NCI-H526 (cell line): ENCODE measurements at regions not wholly inside any gene's neighbourhood (a gene's known extent, or its start where the extent isn't known, plus 50 kb on each side); places are given as distances from the start of the nearest gene placed in this dataset.
"Not testable (repeated sequence)": the region's sequence is repeated elsewhere in the genome, so short reads cannot be mapped to it uniquely, and the experiment has no call there.

Experiments used
- DNase-seq, 2 experiments: peaks; one replicate each; lab custom pipeline; 2025; lab: John Stamatoyannopoulos, UW

GRCh38 chr1:70819231-70819630 is 228.4 kb downstream of the PTGER3 start:
- DNase-seq, result no peak

- DNase-seq, result no peak
Measured at GRCh38 chr1:70819785-70820184, 227.8 kb downstream of the PTGER3 start.

GRCh38 chr1:70820396-70820795 is 227.2 kb downstream of the PTGER3 start:
- DNase-seq, result no peak

- DNase-seq, result no peak
Measured at GRCh38 chr1:70820995-70821394, 226.6 kb downstream of the PTGER3 start.

DNA sequence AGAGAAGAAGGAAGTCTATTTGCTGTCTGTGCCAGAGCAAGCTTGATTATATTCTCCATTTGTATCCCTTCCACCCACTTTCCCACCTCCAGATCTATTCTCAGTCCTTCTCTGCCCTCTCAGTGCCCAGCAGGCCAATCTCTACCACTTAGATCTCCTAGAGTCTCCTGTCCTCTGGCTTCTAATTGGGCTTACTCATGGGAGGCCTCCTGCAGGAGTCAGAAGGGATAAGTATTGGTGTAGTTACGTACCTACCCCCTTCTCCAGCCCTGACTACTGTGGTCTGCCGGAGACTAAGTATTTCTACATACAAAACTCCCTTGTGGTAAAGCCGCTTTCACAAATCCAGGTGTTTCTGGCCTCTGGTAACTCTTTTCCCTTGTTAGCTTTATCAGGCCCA is 221.2 kb downstream of the PTGER3 start:
- no peak for DNase-seq

DNA sequence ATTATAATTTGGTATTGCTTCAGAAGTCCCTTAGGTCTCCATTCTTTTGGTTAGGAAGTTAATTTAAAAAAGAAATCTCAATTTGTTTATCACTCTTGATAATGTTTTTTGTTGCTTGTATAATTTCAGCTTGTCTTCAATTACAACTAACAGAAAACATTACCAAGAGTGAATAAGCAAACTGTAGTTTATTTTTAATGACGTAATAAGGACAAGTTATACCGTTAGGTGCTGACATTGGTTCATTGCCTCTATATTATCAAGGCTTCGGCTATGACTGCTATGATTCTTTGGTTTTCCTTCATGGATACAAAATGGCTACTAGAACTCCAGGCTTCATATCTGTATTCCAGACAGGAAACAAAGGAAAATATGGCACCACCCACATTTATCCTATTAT is 220.6 kb downstream of the PTGER3 start:
- no peak for DNase-seq

DNA sequence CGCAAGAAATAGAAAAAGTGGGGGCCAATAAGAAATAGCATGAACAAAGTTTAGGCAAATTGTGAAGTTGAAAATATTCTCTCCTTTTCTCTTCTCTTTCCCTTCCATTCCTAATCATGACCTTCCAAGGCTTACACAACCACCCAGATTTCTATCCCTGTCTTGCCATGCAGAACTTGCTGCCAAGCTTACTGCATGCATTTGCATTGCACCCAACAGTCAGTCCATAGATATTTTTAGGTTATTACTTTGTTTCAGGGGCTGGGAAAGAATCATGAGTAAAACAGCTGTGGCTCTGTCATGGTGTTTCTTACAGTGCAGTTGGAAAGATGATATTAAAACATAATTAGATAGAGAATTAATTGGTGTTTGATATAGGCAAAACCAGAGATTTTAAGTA is 219.4 kb downstream of the PTGER3 start:
- no peak for DNase-seq

DNA sequence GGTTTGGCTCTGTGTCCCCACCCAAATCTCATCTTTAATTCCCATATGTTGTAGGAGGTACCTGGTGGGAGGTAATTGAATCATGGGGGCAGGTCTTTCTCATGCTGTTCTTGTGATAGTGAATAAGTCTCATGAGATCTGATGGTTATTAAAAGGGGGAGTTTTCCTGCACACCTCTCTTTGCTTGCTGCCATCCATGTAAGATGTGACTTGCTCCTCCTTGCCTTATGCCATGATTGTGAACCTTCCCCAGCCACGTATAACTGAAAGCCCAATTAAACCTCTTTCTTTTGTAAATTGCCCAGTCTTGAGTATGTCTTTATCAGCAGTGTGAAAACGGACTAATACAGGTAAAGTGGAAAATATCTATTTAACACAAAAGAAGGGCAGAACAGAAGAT is 213.3 kb downstream of the PTGER3 start:
- DNase-seq, result not testable (repeated sequence)

GRCh38 chr1:70836456-70836855 is 211.2 kb downstream of the PTGER3 start:
- DNase-seq, result no peak

DNA sequence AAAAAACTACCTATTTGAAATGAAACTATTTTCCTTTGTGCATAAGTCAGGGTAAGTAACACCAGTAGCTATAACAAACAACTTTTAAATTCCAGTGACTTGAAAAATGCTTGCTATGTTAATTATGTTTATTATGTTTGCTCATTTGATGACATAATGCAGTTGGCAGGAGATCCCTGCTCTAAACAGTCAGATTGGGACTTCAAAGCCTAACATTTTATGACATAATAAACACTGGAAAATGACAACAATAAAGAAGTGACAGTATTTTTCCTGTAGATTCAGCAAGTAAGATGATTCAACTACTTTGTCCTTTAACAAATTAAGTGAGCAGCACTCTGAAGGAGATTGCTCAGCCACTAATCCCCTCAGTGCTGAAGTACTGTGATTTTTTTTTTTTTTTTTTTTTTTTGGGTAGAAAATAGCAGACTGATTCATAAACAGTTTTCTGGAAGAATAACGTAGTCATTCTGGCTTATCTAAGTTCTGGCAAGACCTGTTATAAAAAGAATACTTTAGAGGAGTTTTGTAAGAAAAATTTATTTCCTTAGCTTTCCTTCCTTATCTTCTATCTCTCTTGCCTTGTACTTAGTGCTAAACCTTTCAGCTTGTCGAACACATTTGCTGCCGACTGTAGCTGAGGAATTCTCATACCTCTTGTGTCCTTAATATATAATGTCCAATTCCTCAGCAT is 207.2 kb downstream of the PTGER3 start:
- DNase-seq, result no peak

DNA sequence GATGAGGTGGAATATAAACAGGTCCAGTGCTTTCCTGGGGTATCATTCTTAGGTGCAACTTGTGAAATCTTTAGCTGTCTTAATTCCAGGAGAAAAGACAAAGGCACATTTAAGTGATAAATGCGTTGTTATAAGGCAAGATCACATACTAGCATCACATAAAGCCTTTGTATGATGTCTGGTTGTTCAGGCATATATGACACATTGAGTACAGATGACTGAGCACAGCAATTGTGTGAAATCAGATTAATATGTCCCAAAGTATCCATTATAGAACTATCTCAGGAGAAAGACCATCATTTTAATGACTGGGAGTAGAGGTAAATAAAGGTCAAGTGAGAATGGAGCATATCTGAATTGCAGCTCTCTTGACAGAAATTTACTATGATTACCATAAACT is 205.1 kb downstream of the PTGER3 start:
- no peak for DNase-seq

DNA sequence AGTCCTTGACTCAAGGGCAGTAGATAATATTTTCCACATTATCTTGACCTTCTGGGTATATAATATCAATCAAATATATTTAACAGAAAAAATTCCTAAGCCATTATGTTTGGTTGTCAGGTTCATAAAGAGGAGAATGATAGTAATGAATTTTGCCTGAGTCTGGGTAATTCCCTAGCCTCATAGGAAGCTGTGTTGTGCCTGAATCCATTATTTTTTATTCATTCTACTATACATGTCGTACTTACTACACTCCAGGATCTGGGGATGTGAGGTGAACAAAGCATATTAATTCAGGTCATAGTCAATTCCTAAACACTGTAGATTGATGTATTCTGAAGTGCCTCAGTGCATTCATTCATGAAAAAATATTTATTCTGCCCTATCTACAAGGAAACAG is 204.2 kb downstream of the PTGER3 start:
- DNase-seq, result no peak

DNA sequence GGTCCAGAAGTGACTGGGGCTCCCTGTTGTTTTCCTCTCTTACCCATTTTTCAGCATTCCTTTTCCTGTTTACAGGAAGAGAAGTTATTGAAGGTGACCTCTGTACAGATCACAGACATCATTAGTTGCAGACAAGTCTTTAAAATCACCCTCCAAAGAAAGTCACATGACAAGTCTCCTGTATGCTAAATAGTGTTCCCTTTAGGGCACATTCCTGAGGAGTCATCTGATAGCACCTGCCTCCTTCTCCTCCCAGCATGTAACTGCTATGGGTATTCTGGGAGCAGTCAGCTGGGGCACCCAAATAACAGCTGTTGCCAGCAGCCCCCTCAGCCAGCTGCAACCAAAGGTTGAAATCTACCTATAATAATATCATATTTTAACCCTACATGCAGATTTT is 200.6 kb downstream of the PTGER3 start:
- DNase-seq, result no peak

GRCh38 chr1:70855203-70855602 is 192.4 kb downstream of the PTGER3 start:
- DNase-seq, result no peak

- DNase-seq, result no peak
Measured at GRCh38 chr1:70856201-70856600, 191.4 kb downstream of the PTGER3 start.

- no peak for DNase-seq
Measured at GRCh38 chr1:70863239-70863638, 184.4 kb downstream of the PTGER3 start.

DNA sequence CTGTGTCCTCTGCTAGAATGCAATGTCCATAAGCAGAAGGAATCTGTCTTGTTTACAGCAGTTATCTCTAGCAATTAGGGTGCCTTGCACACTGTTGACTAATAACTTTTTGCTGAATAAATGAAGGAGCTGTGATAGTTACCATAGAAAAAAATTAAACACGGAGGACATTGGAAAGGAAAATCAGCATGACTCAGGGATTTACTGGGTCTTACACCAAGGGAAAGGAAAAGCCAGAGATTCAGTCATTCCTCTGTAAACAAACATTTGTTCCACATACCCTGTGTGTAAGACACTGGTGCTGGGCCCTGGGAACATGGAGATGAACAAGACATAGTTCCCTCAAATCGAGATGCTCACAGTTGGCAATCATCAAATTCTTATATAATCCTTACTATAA is 183.3 kb downstream of the PTGER3 start:
- no peak for DNase-seq

- DNase-seq, result no peak
Measured at GRCh38 chr1:70866542-70867264, 180.9 kb downstream of the PTGER3 start.

GRCh38 chr1:70871790-70872189 is 175.8 kb downstream of the PTGER3 start:
- no peak for DNase-seq

DNA sequence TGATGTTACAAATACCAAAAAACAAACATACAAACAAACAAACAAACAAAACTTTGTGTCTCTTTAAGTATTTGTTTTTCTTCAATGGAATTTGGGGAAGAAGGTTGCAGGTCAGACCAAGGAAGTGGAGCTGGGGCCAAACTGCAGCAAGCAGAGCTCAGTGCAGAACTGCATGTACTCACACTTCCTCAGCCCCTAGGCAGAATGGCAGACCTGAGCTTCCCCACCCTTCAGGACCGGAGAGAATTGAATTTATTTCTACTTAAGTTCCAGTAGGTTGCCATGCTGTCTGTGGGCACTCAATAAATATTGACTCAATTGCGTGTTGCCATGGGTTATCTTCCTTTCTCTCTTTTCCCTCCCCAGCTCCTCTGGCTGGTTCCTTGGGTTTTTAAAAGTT is 173.6 kb downstream of the PTGER3 start:
- DNase-seq, result no peak

DNA sequence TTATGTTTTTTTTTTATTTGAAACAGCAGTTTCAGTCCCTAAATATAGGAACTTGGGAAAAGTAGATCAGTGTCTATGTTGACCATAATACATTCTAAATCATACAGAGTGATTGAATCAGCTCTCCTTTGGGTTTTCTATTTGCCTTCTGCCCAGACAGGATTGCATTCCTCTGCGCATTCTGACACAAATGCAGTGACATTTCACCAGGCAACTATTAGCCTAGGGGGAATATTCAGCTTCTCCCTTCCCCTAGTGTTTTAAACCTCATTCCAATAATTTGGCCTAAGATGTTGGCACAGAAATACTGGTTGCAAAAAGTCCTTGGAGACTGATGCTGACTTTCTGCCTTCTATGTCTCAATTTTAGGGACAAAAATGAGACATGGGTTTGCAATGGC is 172.8 kb downstream of the PTGER3 start:
- no peak for DNase-seq

- no peak for DNase-seq
Measured at GRCh38 chr1:70877343-70877742, 170.3 kb downstream of the PTGER3 start.

DNA sequence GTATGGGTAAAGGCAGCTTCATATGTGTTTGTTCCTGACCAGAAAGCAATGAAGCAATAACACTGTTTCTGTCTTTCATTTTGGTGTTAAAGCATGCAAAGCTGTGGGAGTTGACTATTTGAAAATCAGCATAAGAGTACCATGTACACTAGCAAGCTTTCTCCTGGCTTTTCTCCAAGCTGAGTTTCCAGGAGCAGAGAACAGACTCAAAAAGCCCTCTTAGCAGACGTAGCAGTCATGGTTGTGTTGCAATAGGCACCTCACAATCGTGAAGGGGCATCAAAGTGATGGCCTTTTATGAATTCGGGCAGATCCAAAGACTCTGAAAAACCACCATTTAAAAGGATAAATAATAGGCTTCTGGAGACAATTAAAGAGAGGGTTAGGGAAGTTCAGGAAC is 159.7 kb downstream of the PTGER3 start:
- DNase-seq, result no peak

DNA sequence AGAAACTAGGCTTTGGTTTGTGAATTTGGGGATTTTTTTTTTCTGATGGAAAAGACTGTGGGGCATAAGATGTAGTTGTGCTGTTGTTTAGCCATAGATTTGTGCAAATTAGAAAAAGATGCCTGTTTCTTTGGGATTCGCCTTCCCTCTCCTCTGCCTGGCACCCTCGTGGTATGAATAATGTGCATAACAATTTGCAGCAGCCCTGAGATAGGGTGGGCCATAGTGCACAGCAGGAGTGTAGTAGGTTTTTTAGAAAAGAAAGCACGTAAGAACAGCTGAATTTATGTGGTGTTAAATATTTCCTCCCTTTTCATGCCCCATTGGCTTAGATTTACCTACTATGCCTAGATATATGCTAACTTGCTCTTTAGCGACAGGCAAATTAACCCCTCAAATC is 158.9 kb downstream of the PTGER3 start:
- DNase-seq, result no peak
